Osteocyte (in vitro differentiated cells): ENCODE measurements at regions not wholly inside any gene's neighbourhood (a gene's known extent, or its start where the extent isn't known, plus 50 kb on each side); places are given as distances from the start of the nearest gene placed in this dataset.

Source experiments
- DNase-seq: peaks from one replicate; pipeline ENCODE4 v3.0.0; 2021; ENCODE audit warnings: mixed read lengths; ENCODE audit not compliant: unreplicated experiment; ENCODE audit errors: extremely low spot score
- H3K27ac Mint-ChIP-seq: one replicate; pipeline ENCODE4 v1.8.0; 2021; ENCODE audit warnings: mild to moderate bottlenecking, mixed read lengths; ENCODE audit not compliant: unreplicated experiment
- H3K27me3 Mint-ChIP-seq: one replicate; pipeline ENCODE4 v1.8.0; 2021; ENCODE audit warnings: mixed read lengths; ENCODE audit not compliant: unreplicated experiment
- H3K36me3 Mint-ChIP-seq: one replicate; pipeline ENCODE4 v1.8.0; 2021; ENCODE audit warnings: mixed read lengths; ENCODE audit not compliant: unreplicated experiment
- H3K4me1 Mint-ChIP-seq: one replicate; pipeline ENCODE4 v1.8.0; 2021; ENCODE audit warnings: mixed read lengths; ENCODE audit not compliant: unreplicated experiment
- H3K4me3 Mint-ChIP-seq: one replicate; pipeline ENCODE4 v1.8.0; 2021; ENCODE audit warnings: mild to moderate bottlenecking, moderate library complexity, mixed read lengths; ENCODE audit not compliant: unreplicated experiment
- H3K9me3 Mint-ChIP-seq: one replicate; pipeline ENCODE4 v1.8.0; 2021; ENCODE audit warnings: mixed read lengths; ENCODE audit not compliant: unreplicated experiment
- TF ChIP-seq, protein P1 (sequence below): fragments of 200-600 bp; sonication (generic); IDR thresholded peaks from 2 replicates; pipeline ENCODE4 v1.5.0; 2021; ENCODE audit warnings: antibody characterized with exemption, mild to moderate bottlenecking, moderate library complexity

DNA sequence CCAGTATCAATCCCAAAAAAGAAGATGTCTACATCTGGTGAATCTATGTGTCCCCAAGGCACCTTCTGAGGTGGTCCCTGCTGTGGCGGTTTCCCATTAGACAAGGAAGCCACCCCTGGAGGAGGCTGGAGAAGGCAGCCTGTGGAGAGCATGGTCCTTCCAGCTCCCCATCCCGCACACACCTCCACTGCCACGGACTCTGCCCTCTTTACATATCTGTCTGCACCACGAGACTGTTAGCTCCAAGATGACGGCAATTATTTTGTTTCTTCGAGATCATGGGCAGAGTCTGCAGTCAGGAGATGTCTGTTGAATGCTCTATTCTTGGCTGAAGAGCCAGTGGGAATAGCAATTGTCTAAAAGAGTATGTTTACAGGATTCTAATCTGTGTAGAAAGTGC is 132.0 kb downstream of the OSR1 start:
- DNase-seq = no peak
- Mint-ChIP-seq H3K36me3 (no peaks in the 10 kb centered on the region), H3K27ac (no peak overlapping the region), H3K9me3 (no peaks in the 10 kb centered on the region), H3K4me1 (peaks cover 4% of the 10 kb centered on the region), H3K4me3 (no peak overlapping the region), H3K27me3 (no peaks in the 10 kb centered on the region)
- TF ChIP-seq, protein P1, sequence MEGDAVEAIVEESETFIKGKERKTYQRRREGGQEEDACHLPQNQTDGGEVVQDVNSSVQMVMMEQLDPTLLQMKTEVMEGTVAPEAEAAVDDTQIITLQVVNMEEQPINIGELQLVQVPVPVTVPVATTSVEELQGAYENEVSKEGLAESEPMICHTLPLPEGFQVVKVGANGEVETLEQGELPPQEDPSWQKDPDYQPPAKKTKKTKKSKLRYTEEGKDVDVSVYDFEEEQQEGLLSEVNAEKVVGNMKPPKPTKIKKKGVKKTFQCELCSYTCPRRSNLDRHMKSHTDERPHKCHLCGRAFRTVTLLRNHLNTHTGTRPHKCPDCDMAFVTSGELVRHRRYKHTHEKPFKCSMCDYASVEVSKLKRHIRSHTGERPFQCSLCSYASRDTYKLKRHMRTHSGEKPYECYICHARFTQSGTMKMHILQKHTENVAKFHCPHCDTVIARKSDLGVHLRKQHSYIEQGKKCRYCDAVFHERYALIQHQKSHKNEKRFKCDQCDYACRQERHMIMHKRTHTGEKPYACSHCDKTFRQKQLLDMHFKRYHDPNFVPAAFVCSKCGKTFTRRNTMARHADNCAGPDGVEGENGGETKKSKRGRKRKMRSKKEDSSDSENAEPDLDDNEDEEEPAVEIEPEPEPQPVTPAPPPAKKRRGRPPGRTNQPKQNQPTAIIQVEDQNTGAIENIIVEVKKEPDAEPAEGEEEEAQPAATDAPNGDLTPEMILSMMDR = no peak

DNA sequence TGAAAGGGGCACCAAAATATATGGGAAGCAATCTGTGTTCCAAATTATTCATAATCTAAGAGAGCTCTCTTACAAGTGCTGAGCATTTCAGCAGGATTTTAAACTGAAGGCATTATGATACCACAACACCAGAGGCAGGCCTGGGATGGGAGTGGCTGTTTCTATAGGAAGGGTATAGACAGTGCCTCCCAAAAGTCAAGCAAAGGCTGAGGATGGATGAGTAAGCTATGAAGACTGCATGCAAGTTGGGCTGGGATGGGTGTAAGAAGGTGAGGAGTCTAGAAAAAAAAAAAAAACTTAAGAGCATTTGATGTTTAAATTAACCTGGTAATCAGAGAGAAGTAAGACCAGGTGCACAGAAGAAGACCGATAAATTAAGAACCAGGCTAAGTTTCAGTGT is 132.5 kb downstream of the OSR1 start:
- no peak overlapping the region for H3K4me3 Mint-ChIP-seq
- no peak overlapping the region for H3K27ac Mint-ChIP-seq
- TF ChIP-seq, protein P1 = no peak
- H3K9me3 Mint-ChIP-seq = no peaks in the 10 kb centered on the region
- peaks cover 4% of the 10 kb centered on the region for H3K4me1 Mint-ChIP-seq
- no peaks in the 10 kb centered on the region for H3K36me3 Mint-ChIP-seq
- DNase-seq = no peak
- H3K27me3 Mint-ChIP-seq = no peaks in the 10 kb centered on the region

DNA sequence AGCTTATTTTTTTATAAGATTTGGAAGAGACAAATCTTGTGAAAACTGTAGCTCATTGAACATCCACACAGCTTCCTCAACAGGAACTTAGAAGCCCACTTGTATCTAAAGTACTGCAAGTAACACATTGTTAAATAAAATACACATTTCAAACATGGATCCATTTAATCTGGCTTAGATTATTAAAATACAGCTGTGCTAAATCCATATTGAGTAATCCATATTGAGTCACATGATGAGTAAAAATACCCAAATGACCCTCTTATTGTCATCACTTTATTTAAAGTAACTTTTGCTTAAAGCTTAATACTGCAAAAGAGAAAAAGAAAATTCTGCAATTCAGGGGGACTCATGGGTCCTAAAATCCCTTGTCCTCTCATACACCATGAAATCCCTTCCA is 133.3 kb downstream of the OSR1 start:
- no peak for DNase-seq
- TF ChIP-seq, protein P1 = no peak
- Mint-ChIP-seq H3K4me1 (peaks cover 5% of the 10 kb centered on the region), H3K36me3 (no peaks in the 10 kb centered on the region), H3K4me3 (no peak overlapping the region), H3K27me3 (no peaks in the 10 kb centered on the region), H3K9me3 (no peaks in the 10 kb centered on the region), H3K27ac (no peak overlapping the region)

DNA sequence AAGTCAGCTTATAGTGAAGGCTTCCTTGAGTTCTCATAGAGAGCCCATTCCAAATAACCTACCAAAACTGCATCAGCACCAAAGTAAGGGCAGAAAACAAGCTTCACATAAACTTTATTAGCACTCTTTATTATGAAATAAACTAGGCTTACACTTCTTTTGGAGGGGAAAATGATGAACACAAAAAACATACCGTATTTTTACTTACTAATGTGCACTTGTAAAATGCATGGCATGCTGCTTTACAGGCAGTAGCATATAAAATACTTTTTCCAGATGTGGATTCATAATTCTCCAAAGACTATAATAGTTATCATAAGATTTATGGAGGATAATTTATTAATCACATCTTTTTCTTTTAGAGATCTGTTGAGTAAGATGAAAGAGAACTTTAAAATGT is 133.9 kb downstream of the OSR1 start:
- Mint-ChIP-seq H3K4me1 (peaks cover 12% of the 10 kb centered on the region), H3K36me3 (no peaks in the 10 kb centered on the region), H3K27me3 (no peaks in the 10 kb centered on the region), H3K27ac (no peak overlapping the region), H3K9me3 (no peaks in the 10 kb centered on the region), H3K4me3 (no peak overlapping the region)
- TF ChIP-seq, protein P1 = no peak
- no peak for DNase-seq

DNA sequence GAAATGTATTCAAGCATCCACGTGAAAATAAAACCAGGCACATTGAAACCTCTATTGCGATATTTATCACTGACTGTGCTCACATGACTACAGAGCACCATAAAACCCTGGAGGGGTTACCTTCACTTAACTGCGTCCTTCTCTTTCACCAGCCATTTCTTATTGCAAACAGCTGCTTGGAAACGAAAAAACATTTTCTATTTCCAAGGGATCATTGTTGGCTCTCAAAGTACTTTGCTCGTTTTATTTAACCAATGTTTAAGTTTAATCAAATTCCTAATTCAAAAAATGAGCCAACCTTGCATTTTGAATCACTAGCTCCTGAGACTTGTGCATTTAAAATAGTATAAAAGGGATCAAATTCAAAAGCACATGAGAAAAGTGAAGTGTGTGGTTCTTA is 134.4 kb downstream of the OSR1 start:
- TF ChIP-seq, protein P1 = no peak
- Mint-ChIP-seq H3K36me3 (no peaks in the 10 kb centered on the region), H3K4me3 (no peak overlapping the region), H3K9me3 (no peaks in the 10 kb centered on the region), H3K27me3 (no peaks in the 10 kb centered on the region), H3K4me1 (peaks cover 13% of the 10 kb centered on the region), H3K27ac (no peak overlapping the region)
- no peak for DNase-seq
